Left lung (tissue), 4 donors: ENCODE measurements at regions not wholly inside any gene's neighbourhood (a gene's known extent, or its start where the extent isn't known, plus 50 kb on each side); places are given as distances from the start of the nearest gene placed in this dataset.

Source experiments
- ATAC-seq: fragments of 200-7000 bp; cut with Tn5 transposase; one replicate; pipeline ENCODE4 v1.9.1; 2020; ENCODE audit warnings: moderate library complexity
- DNase-seq, 4 donors: peaks; one replicate each; pipeline ENCODE4 v3.0.0-alpha.2; 2013 to 2020
- H3K27ac ChIP-seq, 2 donors: fragments of 200-600 bp; sonication (generic) in 1 of 2; one replicate each; pipeline versions ENCODE4 v1.5.0 to v1.8.0; 2020 to 2021
- H3K27me3 ChIP-seq, 2 donors: fragments of 200-600 bp; sonication (generic) in 1 of 2; one replicate each; pipeline versions ENCODE4 v1.5.0 to v1.8.0; 2020 to 2021
- H3K36me3 ChIP-seq, 2 donors: fragments of 200-600 bp; sonication (generic) in 1 of 2; one replicate each; pipeline versions ENCODE4 v1.5.0 to v1.8.0; 2020 to 2021
- H3K4me1 ChIP-seq, 2 donors: fragments of 200-600 bp; one replicate each; pipeline ENCODE4 v1.8.0; 2021
- H3K4me3 ChIP-seq, 2 donors: fragments of 200-600 bp; sonication (generic) in 1 of 2; one replicate each; pipeline versions ENCODE4 v1.5.0 to v1.8.0; 2020 to 2021; ENCODE audit warnings: mild to moderate bottlenecking in 1 of 2
- H3K9me3 ChIP-seq, 2 donors: fragments of 200-600 bp; sonication (generic) in 1 of 2; one replicate each; pipeline versions ENCODE4 v1.5.0 to v1.8.0; 2020 to 2021
- CTCF ChIP-seq, 2 donors: fragments of 200-600 bp; sonication (generic) in 1 of 2; IDR thresholded peaks; one replicate each; pipeline versions ENCODE4 v1.5.0 to v1.8.0; 2021; ENCODE audit warnings: antibody characterized with exemption in 2 of 2
- intact Hi-C, 2 donors: fragments of 100-400 bp; cut with DNase I; formaldehyde crosslinking; loops; one replicate each; pipeline versions ENCODE4 v1.11.2 to v1.14.2; 2022
- donor health status: DM: no; HTN: yes; CAD: no.
- donor health status: DM: no; HTN: no; CAD: no.

- DNase-seq = no peak
- Histone ChIP-seq H3K4me3 (no peak overlapping the region), H3K4me1 (peaks cover 0 to 12% of the 10 kb centered on the region in 2 donors), H3K36me3 (no peaks in the 10 kb centered on the region), H3K27me3 (no peaks in the 10 kb centered on the region), H3K27ac (no peak overlapping the region), H3K9me3 (peaks cover 0 to 32% of the 10 kb centered on the region in 2 donors)
- ATAC-seq = no peak
- intact Hi-C loops = no loop called here
- TF ChIP-seq CTCF (IDR thresholded peaks at IDR 0.05) = no peak
Measured at GRCh38 chr6:156613996-156614395, 163.2 kb upstream of the ARID1B start.

DNA sequence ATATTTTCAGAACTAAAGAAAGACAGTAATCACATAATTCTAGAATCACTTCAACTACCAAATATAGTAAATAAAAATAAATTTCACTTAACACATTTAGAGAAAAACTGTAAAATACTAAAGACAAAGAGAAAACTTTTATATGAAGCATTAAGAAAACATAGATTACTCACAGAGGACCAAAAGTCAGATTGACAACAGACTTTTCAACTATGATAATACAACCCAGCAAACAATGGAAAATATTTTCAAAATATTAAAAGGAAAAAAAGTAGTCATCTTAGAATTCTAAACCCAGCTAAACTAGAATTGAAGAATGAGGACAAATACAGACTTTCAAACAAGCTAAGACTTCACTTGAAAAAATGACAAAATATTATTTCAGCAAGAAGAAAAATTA lies 164.8 kb upstream of the ARID1B start:
- TF ChIP-seq CTCF (IDR thresholded peaks at IDR 0.05) = no peak
- no peaks in the 10 kb centered on the region for H3K36me3 ChIP-seq
- H3K9me3 ChIP-seq = peaks cover 0 to 32% of the 10 kb centered on the region in 2 donors
- DNase-seq = no peak
- H3K27me3 ChIP-seq = no peaks in the 10 kb centered on the region
- intact Hi-C loops = no loop called here
- H3K4me1 ChIP-seq = peaks cover 0 to 3% of the 10 kb centered on the region in 2 donors
- ATAC-seq = no peak
- no peak overlapping the region for H3K4me3 ChIP-seq
- no peak overlapping the region for H3K27ac ChIP-seq

DNA sequence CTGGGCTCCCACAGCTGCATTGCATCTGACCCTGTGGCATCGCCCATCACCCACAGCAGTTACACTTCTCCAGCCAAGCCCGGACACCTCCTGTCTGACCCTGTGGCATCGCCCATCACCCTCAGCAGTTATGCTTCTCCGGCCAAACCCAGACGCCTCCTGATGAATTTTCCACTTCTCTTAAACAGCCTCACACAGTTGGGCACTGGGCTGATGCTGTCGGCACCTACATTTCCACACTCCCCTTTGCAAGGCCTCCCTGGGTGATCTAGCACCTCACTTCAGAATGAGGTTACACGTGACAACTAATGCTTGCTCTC lies 175.2 kb upstream of the ARID1B start:
- peaks cover 0 to 3% of the 10 kb centered on the region in 2 donors for H3K4me1 ChIP-seq
- DNase-seq = no peak
- H3K4me3 ChIP-seq = no peak overlapping the region
- peaks cover 0 to 5% of the 10 kb centered on the region in 2 donors for H3K9me3 ChIP-seq
- ATAC-seq = no peak
- intact Hi-C loops = no loop called here
- no peak for TF ChIP-seq CTCF (IDR thresholded peaks at IDR 0.05)
- no peak overlapping the region for H3K27ac ChIP-seq
- no peaks in the 10 kb centered on the region for H3K36me3 ChIP-seq
- no peaks in the 10 kb centered on the region for H3K27me3 ChIP-seq

DNA sequence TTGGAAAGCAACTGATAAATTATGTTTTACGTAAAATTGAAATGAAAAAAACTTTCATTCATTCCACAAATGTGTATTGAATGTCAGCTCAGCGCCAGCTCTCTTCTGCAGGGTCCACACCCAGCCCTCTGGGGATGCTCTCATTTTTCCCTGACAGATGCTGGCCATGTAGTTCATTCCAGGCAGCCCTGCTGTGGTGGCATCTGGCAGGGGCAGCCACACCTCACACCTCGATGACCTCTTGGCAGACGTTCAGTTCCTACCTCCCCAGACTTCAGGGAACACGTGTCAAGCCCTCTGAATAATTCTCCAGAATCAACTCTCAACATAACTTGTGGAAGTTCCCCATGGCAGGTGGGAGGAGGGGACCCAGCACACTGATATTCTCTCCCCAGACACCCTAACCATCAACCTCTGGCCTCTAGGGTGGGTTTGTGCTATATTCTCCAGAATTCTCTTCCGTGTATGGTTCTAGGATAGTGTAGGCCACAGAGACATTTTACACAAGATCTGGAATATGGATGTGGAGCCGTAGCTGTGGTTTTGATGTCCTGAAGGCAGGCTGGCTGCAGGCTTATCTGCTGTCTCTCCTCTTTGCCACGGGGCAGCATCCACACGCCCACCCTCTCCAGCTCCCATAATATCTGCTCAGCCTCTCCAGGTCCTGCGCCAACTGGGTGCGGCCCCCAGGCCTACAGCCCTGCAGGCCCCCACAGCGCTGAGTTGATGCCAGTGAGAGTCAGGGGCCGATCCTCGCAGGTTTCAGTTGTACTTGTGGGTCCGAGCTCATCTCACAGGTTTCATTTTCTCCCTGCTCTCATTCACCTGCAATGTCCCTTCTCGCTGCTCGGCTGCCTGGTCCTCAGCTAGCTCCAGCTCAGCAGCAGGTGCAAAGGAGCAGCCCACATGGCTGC lies 175.8 kb upstream of the ARID1B start:
- peaks cover 0 to 3% of the 10 kb centered on the region in 2 donors for H3K4me1 ChIP-seq
- no peaks in the 10 kb centered on the region for H3K27me3 ChIP-seq
- no peak overlapping the region for H3K27ac ChIP-seq
- DNase-seq (no peak), ATAC-seq (no peak)
- intact Hi-C loops = no loop called here
- no peak for TF ChIP-seq CTCF (IDR thresholded peaks at IDR 0.05)
- H3K4me3 ChIP-seq = no peak overlapping the region
- no peaks in the 10 kb centered on the region for H3K36me3 ChIP-seq
- peaks cover 0 to 5% of the 10 kb centered on the region in 2 donors for H3K9me3 ChIP-seq

GRCh38 chr6:156600678-156601077 lies 176.5 kb upstream of the ARID1B start:
- no peak for TF ChIP-seq CTCF (IDR thresholded peaks at IDR 0.05)
- Histone ChIP-seq H3K27ac (peak overlapping the region in 1 of 2 donors; percentile 47), H3K36me3 (no peaks in the 10 kb centered on the region), H3K27me3 (no peaks in the 10 kb centered on the region), H3K4me1 (peaks cover 0 to 3% of the 10 kb centered on the region in 2 donors), H3K9me3 (peaks cover 0 to 5% of the 10 kb centered on the region in 2 donors), H3K4me3 (no peak overlapping the region)
- intact Hi-C loops = no loop called here
- DNase-seq (no peak), ATAC-seq (no peak)
